GM12878 (cell line): ENCODE measurements at regions not wholly inside any gene's neighbourhood (a gene's known extent, or its start where the extent isn't known, plus 50 kb on each side); places are given as distances from the start of the nearest gene placed in this dataset.

ENCODE experiments used
- SREBF2 ChIP-seq: IDR thresholded peaks from 2 replicates; pipeline ENCODE4 v1.6.1; 2012; ENCODE audit warnings: mild to moderate bottlenecking, low read length
- TCF3 ChIP-seq: IDR thresholded peaks from 2 replicates; pipeline ENCODE4 v1.6.1; 2012; ENCODE audit warnings: low read depth, mild to moderate bottlenecking, low read length, borderline replicate concordance; ENCODE audit not compliant: insufficient read depth
- USF2 ChIP-seq: IDR thresholded peaks from 2 replicates; pipeline ENCODE4 v1.6.1; 2011; ENCODE audit warnings: low read depth, low read length, improper control_type of control experiment, borderline replicate concordance
- ZNF207 ChIP-seq: fragments of 450-650 bp; IDR thresholded peaks from 2 replicates; pipeline ENCODE4 v1.6.1; 2014; ENCODE audit warnings: antibody characterized with exemption, mild to moderate bottlenecking, borderline replicate concordance
- ZNF687 ChIP-seq: fragments of 450-650 bp; IDR thresholded peaks from 2 replicates; pipeline ENCODE4 v1.6.1; 2017; ENCODE audit warnings: mild to moderate bottlenecking, moderate library complexity
- TF ChIP-seq, protein P1 (sequence below): fragments of 450-650 bp; IDR thresholded peaks from 2 replicates; pipeline ENCODE4 v1.6.1; 2017; ENCODE audit warnings: mild to moderate bottlenecking, moderate library complexity
- TF ChIP-seq, protein P2 (sequence below): IDR thresholded peaks from 2 replicates; pipeline ENCODE4 v1.6.1; 2012; ENCODE audit warnings: low read depth, low read length, improper control_type of control experiment

DNA sequence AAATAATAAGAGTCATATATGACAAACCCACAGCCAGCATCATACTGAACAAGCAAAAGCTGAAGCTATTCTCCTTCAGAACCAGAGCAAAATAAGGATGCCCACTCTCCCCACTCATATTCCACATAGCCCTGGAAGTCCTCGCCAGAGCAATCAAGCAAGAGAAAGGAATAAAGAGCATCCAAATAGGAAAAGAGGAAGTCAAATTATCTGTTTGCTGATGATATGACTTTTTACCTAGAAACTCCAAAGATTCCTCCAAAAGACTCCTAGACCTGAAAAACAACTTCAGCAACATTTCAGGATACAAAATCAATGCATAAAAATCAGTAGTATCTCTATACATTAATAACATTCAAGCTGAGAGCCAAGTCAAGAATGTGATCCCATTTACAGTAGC lies 217.5 kb downstream of the ABCC12 start (continued):
- TF ChIP-seq, protein P1, sequence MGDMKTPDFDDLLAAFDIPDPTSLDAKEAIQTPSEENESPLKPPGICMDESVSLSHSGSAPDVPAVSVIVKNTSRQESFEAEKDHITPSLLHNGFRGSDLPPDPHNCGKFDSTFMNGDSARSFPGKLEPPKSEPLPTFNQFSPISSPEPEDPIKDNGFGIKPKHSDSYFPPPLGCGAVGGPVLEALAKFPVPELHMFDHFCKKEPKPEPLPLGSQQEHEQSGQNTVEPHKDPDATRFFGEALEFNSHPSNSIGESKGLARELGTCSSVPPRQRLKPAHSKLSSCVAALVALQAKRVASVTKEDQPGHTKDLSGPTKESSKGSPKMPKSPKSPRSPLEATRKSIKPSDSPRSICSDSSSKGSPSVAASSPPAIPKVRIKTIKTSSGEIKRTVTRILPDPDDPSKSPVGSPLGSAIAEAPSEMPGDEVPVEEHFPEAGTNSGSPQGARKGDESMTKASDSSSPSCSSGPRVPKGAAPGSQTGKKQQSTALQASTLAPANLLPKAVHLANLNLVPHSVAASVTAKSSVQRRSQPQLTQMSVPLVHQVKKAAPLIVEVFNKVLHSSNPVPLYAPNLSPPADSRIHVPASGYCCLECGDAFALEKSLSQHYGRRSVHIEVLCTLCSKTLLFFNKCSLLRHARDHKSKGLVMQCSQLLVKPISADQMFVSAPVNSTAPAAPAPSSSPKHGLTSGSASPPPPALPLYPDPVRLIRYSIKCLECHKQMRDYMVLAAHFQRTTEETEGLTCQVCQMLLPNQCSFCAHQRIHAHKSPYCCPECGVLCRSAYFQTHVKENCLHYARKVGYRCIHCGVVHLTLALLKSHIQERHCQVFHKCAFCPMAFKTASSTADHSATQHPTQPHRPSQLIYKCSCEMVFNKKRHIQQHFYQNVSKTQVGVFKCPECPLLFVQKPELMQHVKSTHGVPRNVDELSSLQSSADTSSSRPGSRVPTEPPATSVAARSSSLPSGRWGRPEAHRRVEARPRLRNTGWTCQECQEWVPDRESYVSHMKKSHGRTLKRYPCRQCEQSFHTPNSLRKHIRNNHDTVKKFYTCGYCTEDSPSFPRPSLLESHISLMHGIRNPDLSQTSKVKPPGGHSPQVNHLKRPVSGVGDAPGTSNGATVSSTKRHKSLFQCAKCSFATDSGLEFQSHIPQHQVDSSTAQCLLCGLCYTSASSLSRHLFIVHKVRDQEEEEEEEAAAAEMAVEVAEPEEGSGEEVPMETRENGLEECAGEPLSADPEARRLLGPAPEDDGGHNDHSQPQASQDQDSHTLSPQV = no peak
- TF ChIP-seq ZNF207 = no peak
- TF ChIP-seq, protein P2, sequence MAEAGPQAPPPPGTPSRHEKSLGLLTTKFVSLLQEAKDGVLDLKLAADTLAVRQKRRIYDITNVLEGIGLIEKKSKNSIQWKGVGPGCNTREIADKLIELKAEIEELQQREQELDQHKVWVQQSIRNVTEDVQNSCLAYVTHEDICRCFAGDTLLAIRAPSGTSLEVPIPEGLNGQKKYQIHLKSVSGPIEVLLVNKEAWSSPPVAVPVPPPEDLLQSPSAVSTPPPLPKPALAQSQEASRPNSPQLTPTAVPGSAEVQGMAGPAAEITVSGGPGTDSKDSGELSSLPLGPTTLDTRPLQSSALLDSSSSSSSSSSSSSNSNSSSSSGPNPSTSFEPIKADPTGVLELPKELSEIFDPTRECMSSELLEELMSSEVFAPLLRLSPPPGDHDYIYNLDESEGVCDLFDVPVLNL = no peak
- TF ChIP-seq SREBF2 = no peak
- TF ChIP-seq TCF3 = no peak
- no peak for TF ChIP-seq USF2
- no peak for TF ChIP-seq ZNF687
